Smooth muscle cell (in vitro differentiated cells): ENCODE measurements at regions not wholly inside any gene's neighbourhood (a gene's known extent, or its start where the extent isn't known, plus 50 kb on each side); places are given as distances from the start of the nearest gene placed in this dataset.

ENCODE experiments used
- DNase-seq: peaks from one replicate; lab custom pipeline; 2025; ENCODE audit not compliant: unreplicated experiment; lab: John Stamatoyannopoulos, UW
- H2AFZ ChIP-seq: fragments of 200-600 bp; sonication (generic); 2 replicates; pipeline ENCODE4 v1.6.0; 2016; ENCODE audit warnings: antibody characterized with exemption, low read depth, mild to moderate bottlenecking
- H3F3A ChIP-seq: fragments of 200-600 bp; sonication (generic); 2 replicates; pipeline ENCODE4 v1.6.0; 2017; ENCODE audit warnings: antibody characterized with exemption, low read depth
- H3K27ac ChIP-seq: fragments of 200-600 bp; sonication (generic); 2 replicates; pipeline ENCODE4 v1.5.1; 2016; ENCODE audit warnings: low read depth, mild to moderate bottlenecking
- H3K27me3 ChIP-seq: fragments of 200-600 bp; sonication (generic); 2 replicates; pipeline ENCODE4 v1.6.1; 2016; ENCODE audit warnings: low read depth, mild to moderate bottlenecking
- H3K36me3 ChIP-seq: fragments of 200-600 bp; sonication (generic); 2 replicates; pipeline ENCODE4 v1.5.1; 2016; ENCODE audit warnings: low read depth
- H3K4me1 ChIP-seq: fragments of 200-600 bp; sonication (generic); 2 replicates; pipeline ENCODE4 v1.5.1; 2016; ENCODE audit warnings: low read depth
- H3K4me2 ChIP-seq: fragments of 200-600 bp; sonication (generic); 2 replicates; pipeline ENCODE4 v1.6.0; 2016; ENCODE audit warnings: mild to moderate bottlenecking
- H3K4me3 ChIP-seq: fragments of 200-600 bp; sonication (generic); 2 replicates; pipeline ENCODE4 v1.5.1; 2016; ENCODE audit warnings: mild to moderate bottlenecking
- H3K79me2 ChIP-seq: fragments of 200-600 bp; sonication (generic); 2 replicates; pipeline ENCODE4 v1.6.0; 2016; ENCODE audit warnings: low read depth, mild to moderate bottlenecking
- H3K9ac ChIP-seq: fragments of 200-600 bp; sonication (generic); 2 replicates; pipeline ENCODE4 v1.6.0; 2016; ENCODE audit warnings: low read depth
- H3K9me3 ChIP-seq: fragments of 200-600 bp; sonication (generic); replicated peaks from 2 replicates; pipeline ENCODE4 v1.5.1; 2016; ENCODE audit warnings: low read depth
- H4K20me1 ChIP-seq: fragments of 200-600 bp; sonication (generic); 2 replicates; pipeline ENCODE4 v1.6.0; 2016; ENCODE audit warnings: low read depth
- CTCF ChIP-seq: fragments of 200-600 bp; sonication (generic); IDR thresholded peaks from 2 replicates; pipeline ENCODE4 v1.5.1; 2017; ENCODE audit warnings: borderline replicate concordance, mild to moderate bottlenecking, antibody characterized with exemption; ENCODE audit not compliant: insufficient read depth, poor library complexity, severe bottlenecking
- WGBS: methylation state at CpG from one replicate; pipeline ENCODE4 v1.1.7; 2016; ENCODE audit warnings: low lambda C conversion rate; 5-methylcytosine and 5-hydroxymethylcytosine counted together

- no peak overlapping the region for H3K27ac ChIP-seq
- H3K4me2 ChIP-seq = no peak overlapping the region
- no peak overlapping the region for H3K9ac ChIP-seq
- no peaks in the 10 kb centered on the region for H3K27me3 ChIP-seq
- H3F3A ChIP-seq = no peaks in the 10 kb centered on the region
- TF ChIP-seq CTCF = no peak
- no peaks in the 10 kb centered on the region for H3K9me3 ChIP-seq
- 60% methylated on average over 6 of the region's 6 CpGs for WGBS
- no peaks in the 10 kb centered on the region for H4K20me1 ChIP-seq
- H3K36me3 ChIP-seq = no peaks in the 10 kb centered on the region
- no peaks in the 10 kb centered on the region for H3K4me1 ChIP-seq
- no peaks in the 10 kb centered on the region for H3K79me2 ChIP-seq
- DNase-seq = no peak
- H3K4me3 ChIP-seq = no peak overlapping the region
- H2AFZ ChIP-seq = no peak overlapping the region
Measured at GRCh38 chr14:25868521-25869314, 729.1 kb downstream of the NOVA1 start.

- H3K36me3 ChIP-seq = no peaks in the 10 kb centered on the region
- H3F3A ChIP-seq = no peaks in the 10 kb centered on the region
- no peak for DNase-seq
- 75% methylated on average over 1 of the region's 1 CpG for WGBS
- no peaks in the 10 kb centered on the region for H3K79me2 ChIP-seq
- no peaks in the 10 kb centered on the region for H3K27me3 ChIP-seq
- TF ChIP-seq CTCF = no peak
- no peak overlapping the region for H3K4me3 ChIP-seq
- H3K9ac ChIP-seq = no peak overlapping the region
- no peak overlapping the region for H3K4me2 ChIP-seq
- H3K9me3 ChIP-seq = no peaks in the 10 kb centered on the region
- no peaks in the 10 kb centered on the region for H4K20me1 ChIP-seq
- no peak overlapping the region for H3K27ac ChIP-seq
- no peaks in the 10 kb centered on the region for H3K4me1 ChIP-seq
- H2AFZ ChIP-seq = no peak overlapping the region
Measured at GRCh38 chr14:25861406-25861805, 736.4 kb downstream of the NOVA1 start.

- Histone ChIP-seq H3K4me2 (no peak overlapping the region), H4K20me1 (no peaks in the 10 kb centered on the region), H3K79me2 (no peaks in the 10 kb centered on the region), H3F3A (no peaks in the 10 kb centered on the region), H3K4me1 (no peaks in the 10 kb centered on the region), H3K27ac (no peak overlapping the region), H3K4me3 (no peak overlapping the region), H3K36me3 (no peaks in the 10 kb centered on the region), H3K9me3 (no peaks in the 10 kb centered on the region), H2AFZ (no peak overlapping the region), H3K27me3 (no peaks in the 10 kb centered on the region), H3K9ac (no peak overlapping the region)
- no peak for DNase-seq
- 87% methylated on average over 2 of the region's 2 CpGs for WGBS
- TF ChIP-seq CTCF = no peak
Measured at GRCh38 chr14:25848601-25849000, 749.2 kb downstream of the NOVA1 start.

GRCh38 chr14:25846246-25846645, 751.6 kb downstream of the NOVA1 start:
- WGBS = 90% methylated on average over 5 of the region's 5 CpGs
- Histone ChIP-seq H3K27me3 (no peaks in the 10 kb centered on the region), H3K79me2 (no peaks in the 10 kb centered on the region), H3K36me3 (no peaks in the 10 kb centered on the region), H3K9ac (no peak overlapping the region), H2AFZ (no peak overlapping the region), H3K9me3 (no peaks in the 10 kb centered on the region), H3K27ac (no peak overlapping the region), H3F3A (no peaks in the 10 kb centered on the region), H3K4me1 (no peaks in the 10 kb centered on the region), H3K4me2 (no peak overlapping the region), H4K20me1 (no peaks in the 10 kb centered on the region), H3K4me3 (no peak overlapping the region)
- no peak for DNase-seq
- no peak for TF ChIP-seq CTCF
